Erythroblast (primary cell): ENCODE measurements at regions not wholly inside any gene's neighbourhood (a gene's known extent, or its start where the extent isn't known, plus 50 kb on each side); places are given as distances from the start of the nearest gene placed in this dataset.
"Not testable (repeated sequence)": the region's sequence is repeated elsewhere in the genome, so short reads cannot be mapped to it uniquely, and the experiment has no call there.

ENCODE experiments used
- GATA1 ChIP-seq: IDR thresholded peaks from 2 replicates; pipeline ENCODE4 v1.6.1; 2011; ENCODE audit warnings: low read depth, mild to moderate bottlenecking, control low read depth, low read length, moderate library complexity
- POLR2A ChIP-seq: IDR thresholded peaks from 2 replicates; pipeline ENCODE4 v1.6.1; 2011; ENCODE audit warnings: mild to moderate bottlenecking, low read length

- not testable (repeated sequence) for TF ChIP-seq GATA1, POLR2A
These were observed 242.8 kb downstream of the TMEM121 start for GRCh38 chr14:105769061-105769730.
